Activated effector memory CD4-positive, alpha-beta T cell treated with Interleukin-2 at 50 U/mL for 16 hours (primary cell): ENCODE measurements at regions not wholly inside any gene's neighbourhood (a gene's known extent, or its start where the extent isn't known, plus 50 kb on each side); places are given as distances from the start of the nearest gene placed in this dataset.

Experiments used
- DNase-seq: peaks from one replicate; pipeline ENCODE4 v3.0.0-alpha.2; 2020

DNA sequence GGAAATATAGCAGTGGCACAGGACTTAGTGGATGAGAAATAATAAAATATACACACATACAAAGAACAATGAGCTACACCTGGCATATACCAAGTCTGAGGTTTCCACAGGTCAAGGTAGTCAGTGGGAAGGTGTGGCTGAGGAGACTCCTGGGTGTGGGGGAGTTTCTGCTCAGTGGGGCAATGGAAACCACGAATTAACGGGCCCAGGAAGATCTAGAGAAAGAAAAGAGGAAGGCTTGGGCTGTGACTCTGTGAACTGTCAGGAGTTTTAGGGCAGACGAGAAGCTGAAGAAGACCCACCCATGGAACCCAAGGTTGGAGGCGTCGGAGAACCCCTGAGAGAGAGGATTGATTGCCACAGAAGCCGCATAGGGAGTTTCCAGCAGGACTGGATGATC is 196.5 kb downstream of the HERPUD2 start:
- no peak for DNase-seq

DNA sequence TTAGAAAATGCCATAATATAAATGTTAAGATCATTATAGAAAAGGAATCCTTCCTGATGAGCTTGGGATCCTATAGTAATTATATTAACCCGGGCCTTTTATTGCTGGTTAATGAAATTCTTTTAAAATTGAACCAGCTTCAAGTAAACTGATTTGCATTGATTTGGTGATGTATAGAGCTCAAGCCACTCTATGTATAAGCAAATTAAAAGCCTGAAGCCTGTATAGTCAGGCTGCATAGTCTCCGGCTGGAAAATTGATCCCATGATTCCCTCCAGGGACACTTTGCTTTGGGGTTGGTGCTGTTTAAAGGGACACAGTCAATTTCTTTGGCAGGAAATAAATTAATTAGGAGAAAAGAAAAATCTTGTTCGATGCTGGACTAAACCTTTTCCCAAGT is 199.1 kb downstream of the HERPUD2 start:
- no peak for DNase-seq

DNA sequence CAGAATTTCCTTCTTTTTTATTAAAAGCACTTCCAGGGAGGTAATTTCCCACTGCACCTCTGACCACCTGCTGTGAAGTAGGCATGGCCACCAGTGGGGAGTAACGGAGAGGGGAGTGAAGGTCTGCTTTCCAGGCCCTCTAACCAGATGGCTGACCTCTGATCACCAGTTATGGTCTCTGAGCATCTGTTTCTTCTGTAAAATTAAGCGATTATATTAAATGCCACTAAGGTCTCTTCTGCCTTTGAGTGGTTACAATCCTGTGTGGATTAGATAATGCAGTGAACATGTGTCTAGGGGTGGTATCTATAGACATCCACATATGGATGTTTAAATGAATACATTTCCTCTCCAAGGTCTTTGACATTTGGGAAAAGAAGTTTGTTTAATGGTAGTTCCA is 199.6 kb downstream of the HERPUD2 start:
- DNase-seq: no peak

DNA sequence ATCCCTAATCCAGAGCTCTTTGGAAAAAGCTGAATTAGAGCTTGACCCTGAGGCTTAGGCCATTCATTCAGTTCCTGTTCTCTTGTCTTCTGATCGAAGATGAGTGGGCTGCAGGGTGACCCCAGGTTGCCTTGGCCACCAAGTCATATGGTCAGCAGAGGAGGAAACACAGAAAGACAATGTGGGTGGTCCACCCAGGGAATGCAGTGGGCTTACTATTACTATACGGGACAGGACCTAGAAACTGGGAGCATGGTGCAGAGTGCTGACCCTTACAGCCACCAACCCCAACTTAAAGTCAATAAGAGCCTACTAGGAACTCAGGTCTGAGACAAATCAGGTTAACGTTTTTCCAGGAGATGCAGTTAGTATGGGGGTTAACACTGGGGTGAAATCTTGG is 200.5 kb downstream of the HERPUD2 start:
- no peak for DNase-seq

DNA sequence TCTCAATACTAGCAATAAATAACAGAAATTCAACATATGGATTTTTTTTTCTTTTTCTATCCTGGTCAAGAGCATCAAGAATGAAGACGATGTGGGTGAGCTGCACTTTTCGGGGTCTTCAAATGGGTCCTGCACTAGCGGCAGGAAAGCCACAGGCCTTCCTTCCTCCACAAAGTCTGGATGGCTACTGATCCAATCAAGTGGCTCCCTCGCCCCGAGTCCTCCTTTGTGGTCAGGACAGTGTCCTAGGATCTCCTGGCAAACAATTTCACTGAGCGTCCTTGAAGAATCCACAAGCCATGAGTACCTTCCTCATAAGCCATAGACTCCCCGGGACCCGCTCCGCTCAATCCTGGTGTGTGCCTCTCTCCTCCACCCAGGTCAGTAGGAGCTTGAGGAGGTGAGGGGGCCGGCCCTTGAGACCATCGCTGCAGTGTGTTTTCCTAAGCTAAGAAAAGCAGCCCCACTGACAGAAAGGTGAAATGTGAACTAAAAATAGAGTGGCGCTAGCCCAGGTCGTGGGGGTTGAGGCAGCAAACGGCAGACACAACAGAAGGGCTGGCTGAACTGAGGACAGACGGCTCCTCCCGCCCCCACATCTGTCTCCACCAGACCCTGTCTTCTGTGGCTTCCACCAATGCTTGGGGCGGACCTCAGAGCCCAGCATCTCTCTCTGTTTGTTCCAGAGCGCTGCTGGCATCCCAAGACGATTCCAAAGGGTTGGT is 202.3 kb downstream of the HERPUD2 start:
- DNase-seq: no peak

DNA sequence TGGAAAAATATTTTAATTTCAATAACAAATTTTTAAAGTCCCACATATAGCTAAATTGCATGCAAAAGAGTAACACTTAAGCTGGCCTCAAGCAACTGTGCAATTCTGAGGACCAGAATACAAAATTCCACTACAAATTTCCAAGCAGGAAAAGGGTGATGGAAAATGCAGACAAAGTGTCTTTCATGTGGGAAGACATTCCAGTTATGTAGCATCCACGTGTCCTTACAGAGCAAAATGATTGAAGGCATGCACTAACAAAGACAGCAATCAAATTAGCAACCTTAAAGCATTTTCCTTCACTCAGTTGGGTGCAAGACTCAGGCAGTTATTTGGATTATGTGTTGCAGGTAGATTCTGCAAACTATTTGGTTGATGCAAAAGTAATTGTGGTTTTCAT is 203.7 kb downstream of the HERPUD2 start:
- no peak for DNase-seq

DNA sequence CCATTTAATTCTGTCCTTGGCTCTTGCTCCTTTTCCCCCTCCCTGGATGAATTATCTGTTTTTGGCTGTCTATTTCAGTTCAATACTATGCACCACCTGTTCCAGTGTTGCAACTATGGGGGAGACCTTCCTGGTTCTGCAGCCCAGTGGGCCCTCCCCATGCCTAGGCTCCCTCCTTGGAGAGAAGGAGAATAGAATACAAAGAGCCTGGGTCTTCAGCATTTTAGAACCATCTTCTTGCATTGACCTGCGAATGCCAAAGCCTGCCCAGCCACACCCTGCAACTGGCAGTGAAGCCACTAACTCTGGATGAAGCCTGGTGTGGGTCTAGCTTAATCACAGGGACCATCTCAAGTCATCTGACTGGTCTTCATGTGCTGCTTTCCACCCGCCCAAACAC is 207.1 kb downstream of the HERPUD2 start:
- no peak for DNase-seq

DNA sequence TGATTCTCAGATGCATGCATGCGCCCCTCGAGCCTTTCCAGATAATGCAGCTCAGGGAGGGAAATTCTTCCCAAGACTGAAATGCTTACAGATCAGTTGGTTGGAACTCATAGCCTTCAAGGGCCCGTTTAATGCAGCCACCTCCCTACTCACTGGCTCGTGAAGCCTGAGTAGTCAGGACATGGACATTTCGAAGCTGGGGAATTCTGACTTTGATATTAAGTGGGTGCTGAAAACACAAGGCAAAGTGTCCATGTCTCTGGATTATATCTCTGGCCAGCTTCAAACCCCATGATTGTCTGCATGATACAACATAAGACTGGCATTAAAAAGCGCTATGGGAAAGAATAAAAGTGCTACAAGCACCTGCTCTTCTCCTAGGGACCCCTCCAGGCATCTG is 207.5 kb downstream of the HERPUD2 start:
- DNase-seq: no peak

DNA sequence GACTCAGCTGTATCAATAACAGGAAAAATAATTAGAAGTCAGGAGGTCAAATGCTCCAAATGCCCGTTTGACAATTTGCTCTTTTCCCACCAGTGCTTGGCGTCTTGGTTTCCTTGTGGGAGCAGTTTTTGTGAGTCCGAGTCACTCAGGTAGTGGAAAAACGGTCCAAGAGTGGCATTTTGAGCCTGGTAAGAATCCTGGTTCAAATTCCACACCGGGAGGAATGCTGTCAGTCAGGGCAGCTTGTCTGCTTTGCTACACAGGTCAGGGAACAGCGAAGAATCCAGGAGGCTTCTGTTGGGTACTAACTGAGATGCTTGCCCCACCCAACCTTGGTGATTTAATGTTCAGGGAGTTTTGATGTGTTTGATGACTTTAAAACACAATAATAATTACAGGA is 209.5 kb downstream of the HERPUD2 start:
- DNase-seq: no peak

DNA sequence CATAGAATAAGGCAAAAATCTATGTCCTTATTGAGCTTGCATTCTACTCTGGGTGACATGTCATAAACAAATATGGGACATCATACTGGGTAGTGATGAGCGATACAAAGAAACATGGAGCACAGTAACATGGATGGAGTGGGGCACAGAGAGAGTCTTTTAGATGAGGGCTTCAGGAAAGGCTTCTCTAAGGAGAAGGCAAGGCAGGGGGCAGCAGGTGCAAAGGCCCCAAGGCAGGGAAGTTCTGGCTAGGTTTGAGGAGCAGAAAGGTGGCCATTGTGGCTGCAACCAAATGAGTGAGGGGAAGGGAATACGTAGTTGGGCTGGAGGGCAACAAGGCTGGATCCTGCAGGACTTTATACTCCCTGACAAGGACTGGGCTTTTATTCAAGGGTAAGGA is 211.4 kb downstream of the HERPUD2 start:
- DNase-seq: no peak

DNA sequence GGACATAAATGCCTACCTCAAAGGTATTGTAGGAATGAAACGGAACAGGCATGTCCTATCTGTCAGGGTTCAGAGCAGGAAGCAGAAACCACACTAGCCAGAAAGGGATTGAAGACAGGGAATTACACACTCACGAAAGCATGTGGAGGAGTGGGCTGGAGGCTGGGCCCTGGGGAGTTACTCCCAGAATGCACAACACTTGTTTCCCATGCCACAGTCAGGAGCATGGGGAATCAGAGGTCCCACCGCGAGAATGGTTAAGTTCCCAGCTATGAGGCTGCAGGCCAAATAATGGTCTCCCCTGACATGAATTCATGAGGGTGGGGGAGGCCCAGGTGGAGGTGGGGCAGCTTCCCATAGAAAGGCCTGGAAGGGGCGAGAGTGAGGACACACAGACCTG is 212.7 kb downstream of the HERPUD2 start:
- DNase-seq: no peak

DNA sequence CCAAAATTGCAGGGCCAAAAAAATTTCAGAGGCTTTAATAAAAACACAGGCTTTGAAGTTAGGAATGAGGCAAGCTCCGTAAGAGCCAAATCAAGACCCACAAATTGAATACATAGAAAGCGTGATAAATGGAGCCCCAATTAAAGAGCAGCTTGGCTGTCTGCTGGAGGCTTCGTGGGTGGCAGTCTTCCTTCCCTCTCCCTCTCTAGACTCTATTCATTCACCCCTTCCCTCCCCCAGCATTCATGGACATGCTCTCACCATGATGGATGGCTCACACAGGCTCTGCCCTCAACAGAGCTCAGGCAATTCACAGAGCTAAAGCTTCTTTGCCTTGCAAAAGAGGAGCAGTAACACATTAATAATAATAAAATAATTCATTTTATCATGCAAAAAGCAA is 214.1 kb downstream of the HERPUD2 start:
- no peak for DNase-seq

DNA sequence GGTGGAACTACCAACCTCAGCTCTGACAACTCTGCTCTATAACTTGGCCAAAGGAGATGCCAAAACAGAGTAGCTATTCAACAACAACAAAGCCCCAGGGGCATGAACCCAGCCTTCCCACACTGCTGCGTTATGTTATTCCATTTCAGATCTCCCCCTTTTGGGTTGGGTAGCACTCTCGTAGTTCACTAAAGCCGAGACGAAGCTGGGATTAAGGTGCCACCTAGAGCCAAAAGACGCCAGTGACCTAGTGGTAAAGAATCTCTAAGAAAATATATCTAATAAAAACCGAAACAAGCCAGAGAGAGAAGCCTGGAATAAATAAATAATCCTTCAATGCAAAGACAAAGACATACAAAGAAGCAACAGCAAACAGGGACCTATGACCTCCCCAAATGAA is 217.3 kb downstream of the HERPUD2 start:
- no peak for DNase-seq

DNA sequence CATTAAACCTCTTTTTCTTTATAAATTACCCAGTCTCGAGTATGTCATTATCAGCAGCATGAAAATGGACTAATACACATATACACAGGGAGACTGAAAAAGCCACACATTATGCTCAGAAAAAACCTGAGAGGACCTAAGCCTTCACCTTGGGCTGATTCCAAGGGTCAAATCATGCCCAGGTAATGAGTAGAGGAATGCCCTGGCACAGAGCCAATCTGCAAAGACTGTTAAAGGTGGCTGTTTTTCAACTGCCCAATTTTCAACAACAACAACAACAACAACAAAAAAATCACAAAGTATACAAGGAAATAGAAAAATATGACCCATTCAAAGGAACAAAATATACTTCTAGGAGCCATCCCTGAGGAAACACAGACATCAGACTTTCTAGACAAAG is 220.2 kb upstream of the TBX20 start:
- DNase-seq: no peak

DNA sequence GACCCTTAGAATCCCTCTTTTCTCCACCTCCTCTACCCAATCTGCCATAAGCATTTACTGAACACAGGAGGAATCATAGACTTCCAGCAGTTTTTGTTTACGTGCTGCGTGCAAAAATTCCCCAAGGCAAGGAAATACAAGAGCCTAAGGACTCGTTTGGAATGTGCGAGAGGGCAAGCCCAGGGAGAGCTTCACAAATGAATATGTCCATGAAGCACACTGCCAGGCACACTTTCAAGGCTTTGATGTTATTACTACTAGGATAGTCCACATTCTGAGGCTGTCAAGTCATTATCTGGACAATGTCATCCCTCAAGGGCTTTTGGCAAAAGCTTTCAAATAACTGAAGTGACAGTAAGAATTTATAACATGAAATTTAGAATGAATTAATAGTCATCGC is 214.7 kb upstream of the TBX20 start:
- DNase-seq: no peak

DNA sequence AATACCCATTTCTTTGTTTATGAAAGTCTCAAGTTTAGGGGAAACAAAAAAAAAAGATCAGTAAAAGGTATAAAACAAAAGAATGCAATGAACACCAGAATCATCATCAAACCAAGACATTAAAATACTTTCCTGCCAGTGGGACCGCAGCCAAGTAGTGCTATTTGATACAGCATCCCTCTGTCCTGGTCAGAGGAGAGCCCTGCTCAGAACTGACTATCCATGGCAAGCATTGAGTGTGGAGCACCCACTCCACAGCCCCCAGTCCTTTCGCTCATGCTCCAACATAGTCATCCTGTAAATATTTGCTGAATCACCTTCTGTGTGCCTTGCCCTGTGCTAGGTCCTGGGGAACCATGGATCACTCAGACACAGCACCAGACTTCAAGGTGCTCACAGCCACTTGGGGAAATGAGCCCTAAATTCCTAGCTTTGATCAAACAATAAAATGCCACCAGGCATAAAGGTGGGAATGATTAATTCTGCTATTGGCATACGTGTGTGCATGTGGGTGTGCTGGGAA is 213.6 kb upstream of the TBX20 start:
- DNase-seq: no peak

DNA sequence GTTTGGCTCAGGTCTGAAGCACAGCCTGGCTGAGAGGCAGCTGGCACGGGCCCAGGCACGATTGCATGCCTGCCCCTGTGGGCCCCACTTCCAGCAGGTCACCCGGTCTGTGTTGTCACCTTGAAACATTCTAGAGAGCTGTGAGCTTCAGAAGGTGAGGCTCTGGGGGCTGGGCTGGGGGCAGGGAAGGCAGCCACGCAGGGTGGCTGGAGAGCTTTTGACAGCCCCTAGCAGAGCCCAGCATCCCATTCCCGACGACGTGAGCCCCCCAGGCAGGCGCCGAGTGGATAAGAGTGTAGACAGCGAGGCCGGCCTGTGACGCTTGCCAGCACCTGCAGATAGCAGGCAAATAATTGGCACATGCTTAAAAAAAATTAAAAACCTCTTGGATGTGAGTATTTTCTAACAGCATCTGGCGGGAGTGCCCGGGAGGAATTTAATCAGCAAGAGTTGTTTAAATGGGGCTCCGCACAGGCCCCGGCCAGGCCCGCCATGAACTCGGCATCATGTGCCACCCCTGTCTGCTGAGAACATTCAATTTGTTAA is 212.0 kb upstream of the TBX20 start:
- no peak for DNase-seq

DNA sequence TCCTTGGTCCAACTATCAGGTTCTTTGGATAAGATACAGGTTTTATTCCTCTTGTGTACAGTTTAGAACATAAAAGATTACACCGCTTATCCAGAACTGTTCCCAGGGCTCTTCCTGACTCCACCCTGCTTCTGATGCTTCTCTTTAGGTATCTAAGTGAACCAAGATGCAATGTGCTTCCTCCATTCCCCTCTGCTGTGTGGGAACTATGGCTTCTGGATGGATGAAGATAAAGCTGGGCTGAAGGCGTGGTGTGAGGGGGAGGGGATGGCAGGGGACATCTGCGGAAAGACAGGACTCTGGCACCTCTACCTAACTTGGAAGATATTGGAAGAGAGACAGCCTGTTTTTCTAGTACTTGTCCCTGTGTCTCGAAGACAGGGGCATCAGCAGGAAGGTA is 209.9 kb upstream of the TBX20 start:
- no peak for DNase-seq

DNA sequence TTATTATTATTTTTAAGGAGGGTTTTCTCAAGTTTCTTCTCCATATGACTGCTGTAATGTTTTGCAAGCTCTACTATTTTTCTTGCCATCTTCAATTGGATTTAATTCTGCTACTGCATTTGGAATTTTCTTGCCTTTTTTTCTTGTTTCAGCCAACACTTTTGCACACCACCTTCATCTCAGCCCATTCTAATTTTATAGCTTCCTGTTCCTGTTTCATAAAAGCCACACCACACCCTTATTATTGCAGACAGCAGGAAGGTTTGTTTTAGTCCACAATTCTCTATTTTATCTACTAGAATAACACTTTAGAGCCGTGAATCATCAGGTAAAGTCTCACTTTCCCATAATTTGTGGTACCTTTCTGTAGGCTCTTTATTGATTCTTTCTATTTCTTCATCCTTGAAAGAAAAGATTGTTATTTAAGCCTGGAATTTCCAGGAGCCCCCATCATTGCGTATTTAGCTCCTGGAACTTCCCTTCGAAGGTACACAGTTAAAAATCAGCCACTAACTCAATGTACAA is 209.3 kb upstream of the TBX20 start:
- DNase-seq: no peak

DNA sequence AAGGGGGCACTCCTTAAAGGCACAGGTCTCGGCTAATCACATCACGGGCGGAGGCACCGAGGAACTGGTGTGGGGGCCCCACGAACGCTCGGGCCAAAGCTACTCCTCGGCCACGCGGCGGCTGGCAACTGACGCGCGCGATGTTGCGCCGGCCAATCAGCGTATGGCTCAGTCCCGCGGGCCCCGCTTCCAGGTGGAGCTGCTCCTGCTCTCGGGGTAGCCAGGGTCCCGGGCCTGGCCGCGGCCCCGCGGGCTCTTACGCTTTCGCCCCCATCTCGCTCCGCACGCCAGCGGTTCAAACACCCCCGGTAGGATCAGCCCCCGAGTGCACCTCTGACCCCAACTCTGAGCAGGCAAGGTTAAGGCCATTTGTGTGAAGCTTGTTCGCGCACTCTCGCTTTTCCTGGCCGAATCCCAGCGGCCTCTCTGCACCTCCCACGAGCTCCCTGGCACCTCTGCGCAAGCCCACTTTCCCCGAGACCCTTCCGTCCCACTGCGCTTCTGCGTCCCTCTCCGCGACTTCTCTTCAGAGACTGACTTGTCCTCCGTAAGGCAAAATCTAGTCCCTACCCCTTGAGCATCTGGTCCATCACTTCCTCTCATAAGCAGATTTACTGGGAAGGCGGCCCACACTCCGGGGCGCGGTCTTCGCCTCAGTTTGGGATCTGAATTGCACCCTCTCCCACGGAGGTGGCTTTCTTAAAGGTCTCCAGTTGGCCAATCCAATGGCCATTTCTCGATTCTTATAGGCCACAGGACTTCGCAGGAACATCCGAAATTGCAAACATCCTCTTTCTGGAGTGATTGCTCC is 200.9 kb upstream of the TBX20 start:
- DNase-seq: no peak

DNA sequence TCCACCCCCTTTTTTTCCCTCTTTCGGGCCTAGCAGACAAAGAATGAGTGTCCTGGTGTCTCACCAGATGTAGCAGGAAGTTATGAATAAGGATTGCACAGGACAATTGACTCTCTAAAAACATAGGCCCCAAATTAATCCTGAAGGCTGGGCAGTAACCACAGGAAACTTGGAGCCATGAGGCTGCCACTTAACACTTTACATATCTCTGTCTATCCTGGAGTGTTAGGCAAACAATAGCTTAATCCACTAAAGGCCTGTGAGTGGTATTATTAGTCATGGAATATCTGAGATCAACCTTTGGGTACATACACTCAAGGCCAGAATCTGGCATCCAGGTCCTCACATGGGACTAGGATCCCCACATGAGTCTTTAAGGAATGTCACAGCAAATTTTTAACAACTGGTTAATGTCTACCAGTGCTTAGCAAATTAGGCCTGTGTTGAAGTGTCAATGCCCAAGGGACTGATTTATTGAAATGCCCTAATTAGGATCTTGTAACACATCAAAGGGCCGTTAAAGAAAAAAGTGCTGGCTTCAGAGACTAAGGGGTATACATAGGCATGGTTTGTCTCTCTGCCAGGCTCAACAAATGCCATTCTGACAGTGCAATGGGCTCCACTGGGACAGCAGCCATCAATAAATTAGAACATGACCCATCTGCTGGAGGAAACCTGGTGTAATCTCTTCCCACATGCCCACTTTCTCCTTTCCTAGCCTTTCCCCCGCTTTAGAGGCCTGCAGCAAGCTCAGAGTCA is 196.7 kb upstream of the TBX20 start:
- DNase-seq: no peak

DNA sequence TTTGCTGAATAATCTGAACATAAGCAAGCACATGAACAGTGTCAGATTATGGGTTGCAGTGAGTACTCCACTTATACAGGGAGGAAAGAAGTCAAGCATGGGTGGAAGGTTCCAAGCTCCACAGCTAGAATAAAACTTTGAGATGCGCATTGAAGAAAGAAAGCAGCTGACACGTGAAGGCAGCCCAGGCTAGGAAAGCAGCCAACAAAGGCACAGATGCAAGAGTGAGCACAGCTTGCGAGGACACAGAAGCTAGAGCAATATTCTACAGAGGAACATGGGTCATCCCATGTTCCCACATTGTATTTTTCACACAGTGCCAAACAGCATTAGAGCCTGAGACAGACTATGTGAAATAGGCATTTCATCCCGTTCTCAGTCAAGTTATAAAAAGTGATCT is 194.6 kb upstream of the TBX20 start:
- DNase-seq: no peak

DNA sequence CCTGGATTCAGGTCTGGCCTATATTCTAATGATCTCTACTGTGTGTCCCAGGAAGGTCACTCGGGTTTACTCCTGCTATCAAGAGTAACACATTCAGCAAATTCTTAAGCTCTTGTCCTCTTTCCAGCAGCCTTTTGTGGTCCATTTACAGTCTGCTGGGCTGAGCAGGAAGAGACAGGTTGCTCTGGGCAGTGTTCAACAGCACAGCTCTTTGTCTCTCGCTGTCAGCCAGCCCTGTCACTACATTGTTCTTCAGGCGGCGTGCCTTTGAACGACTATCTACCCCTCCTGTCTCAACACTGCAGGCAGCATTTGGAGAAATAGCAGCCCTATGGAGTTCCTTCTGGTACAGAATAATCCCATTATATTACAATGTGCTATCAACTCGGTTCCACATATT is 192.2 kb upstream of the TBX20 start:
- no peak for DNase-seq
